Frontal cortex (tissue), 3 donors: ENCODE measurements at regions not wholly inside any gene's neighbourhood (a gene's known extent, or its start where the extent isn't known, plus 50 kb on each side); places are given as distances from the start of the nearest gene placed in this dataset.

Source experiments
- DNase-seq, 2 donors: peaks; one replicate each; pipeline ENCODE4 v3.0.0; 2012; ENCODE audit warnings: low spot score in 2 of 2
- FAIRE-seq: peaks from 2 replicates; lab custom pipeline; 2012; peaks lifted over from hg19 to GRCh38; lab: Jason Lieb, UNC
- donor health status: control.
- donor health status: control.
- donor health status: control.

- FAIRE-seq: no peak
- no peak for DNase-seq
Observed at GRCh38 chr18:2032036-2032435, 539.3 kb downstream of the METTL4 start.

GRCh38 chr18:2035056-2035455 is 536.2 kb downstream of the METTL4 start:
- FAIRE-seq (no peak), DNase-seq (no peak)

- DNase-seq: no peak
Observed at GRCh38 chr18:2036086-2036485, 535.2 kb downstream of the METTL4 start.

GRCh38 chr18:2040279-2040678 is 531.0 kb downstream of the METTL4 start:
- no peak for FAIRE-seq
- no peak for DNase-seq

More at GRCh38 chr18:2036086-2036485, 535.2 kb downstream of the METTL4 start:
- FAIRE-seq: no peak

- no peak for FAIRE-seq
Observed at GRCh38 chr18:2049986-2050385, 521.3 kb downstream of the METTL4 start.

GRCh38 chr18:2050702-2051201 is 520.6 kb downstream of the METTL4 start:
- FAIRE-seq (no peak), DNase-seq (no peak)

More at GRCh38 chr18:2049986-2050385, 521.3 kb downstream of the METTL4 start:
- no peak for DNase-seq

- no peak for FAIRE-seq
Observed at GRCh38 chr18:2053490-2054089, 517.7 kb downstream of the METTL4 start.

GRCh38 chr18:2059336-2059735 is 512.0 kb downstream of the METTL4 start:
- DNase-seq (no peak), FAIRE-seq (no peak)

More at GRCh38 chr18:2053490-2054089, 517.7 kb downstream of the METTL4 start:
- no peak for DNase-seq

- FAIRE-seq (no peak), DNase-seq (no peak)
Observed at GRCh38 chr18:2060086-2060485, 511.2 kb downstream of the METTL4 start.

- FAIRE-seq: no peak
- DNase-seq: no peak
Observed at GRCh38 chr18:2070631-2071030, 500.7 kb downstream of the METTL4 start.

GRCh38 chr18:2075499-2075898 is 495.8 kb downstream of the METTL4 start:
- FAIRE-seq: no peak
- no peak for DNase-seq

GRCh38 chr18:2082676-2083075 is 488.6 kb downstream of the METTL4 start:
- DNase-seq (no peak), FAIRE-seq (no peak)

- DNase-seq: no peak
- FAIRE-seq: no peak
Observed at GRCh38 chr18:2083691-2084090, 487.6 kb downstream of the METTL4 start.

GRCh38 chr18:2086439-2086838 is 484.9 kb downstream of the METTL4 start:
- DNase-seq (no peak), FAIRE-seq (no peak)

- DNase-seq: no peak
- FAIRE-seq: no peak
Observed at GRCh38 chr18:2087877-2088673, 483.2 kb downstream of the METTL4 start.

- DNase-seq (no peak), FAIRE-seq (no peak)
Observed at GRCh38 chr18:2089396-2089795, 481.9 kb downstream of the METTL4 start.

- DNase-seq: no peak
- no peak for FAIRE-seq
Observed at GRCh38 chr18:2091937-2092336, 479.4 kb downstream of the METTL4 start.

- FAIRE-seq (no peak), DNase-seq (no peak)
Observed at GRCh38 chr18:2096551-2096950, 474.8 kb downstream of the METTL4 start.

GRCh38 chr18:2100694-2101213 is 470.6 kb downstream of the METTL4 start:
- FAIRE-seq: no peak
- DNase-seq: no peak

GRCh38 chr18:2102022-2102421 is 469.3 kb downstream of the METTL4 start:
- FAIRE-seq (no peak), DNase-seq (no peak)

GRCh38 chr18:2103299-2103698 is 468.0 kb downstream of the METTL4 start:
- DNase-seq (no peak), FAIRE-seq (no peak)
